Mesenchymal stem cell (in vitro differentiated cells and primary cell): ENCODE measurements at regions not wholly inside any gene's neighbourhood (a gene's known extent, or its start where the extent isn't known, plus 50 kb on each side); places are given as distances from the start of the nearest gene placed in this dataset.

Experiments used
- DNase-seq: peaks from one replicate; pipeline ENCODE4 v3.0.0-alpha.2; 2013
- H2AFZ ChIP-seq: one replicate; pipeline ENCODE4 v1.6.1; 2013; ENCODE audit warnings: low read depth, mild to moderate bottlenecking, control low read depth, inconsistent platforms, low read length, moderate library complexity
- H2AK5ac ChIP-seq: 2 replicates; pipeline ENCODE4 v1.6.1; 2013; ENCODE audit warnings: low read length, moderate library complexity, mild to moderate bottlenecking, inconsistent platforms; ENCODE audit not compliant: severe bottlenecking
- H2BK120ac ChIP-seq: one replicate; pipeline ENCODE4 v1.6.1; 2013; ENCODE audit warnings: low read depth, mild to moderate bottlenecking, inconsistent platforms, low read length, moderate library complexity
- H2BK12ac ChIP-seq, 2 experiments: one replicate each; pipeline ENCODE4 v1.6.1; 2013; ENCODE audit warnings: inconsistent platforms in 2 of 2, low read length in 2 of 2, mild to moderate bottlenecking in 2 of 2, moderate library complexity in 2 of 2, control low read depth in 1 of 2
- H2BK15ac ChIP-seq: one replicate; pipeline ENCODE4 v1.6.1; 2013; ENCODE audit warnings: mild to moderate bottlenecking, low read depth, inconsistent platforms; ENCODE audit not compliant: poor library complexity, severe bottlenecking
- H2BK5ac ChIP-seq: 2 replicates; pipeline ENCODE4 v1.6.1; 2013; ENCODE audit warnings: low read depth, mild to moderate bottlenecking, low read length, control low read depth, inconsistent platforms; ENCODE audit not compliant: poor library complexity, severe bottlenecking
- H3K14ac ChIP-seq, 2 experiments: one replicate each; pipeline ENCODE4 v1.6.1; 2013; ENCODE audit warnings: inconsistent platforms in 2 of 2, low read length in 2 of 2, control low read depth in 1 of 2, mild to moderate bottlenecking in 1 of 2, moderate library complexity in 1 of 2
- H3K18ac ChIP-seq, 2 experiments: one replicate each; pipeline ENCODE4 v1.6.1; 2013; ENCODE audit warnings: inconsistent platforms in 2 of 2, low read length in 2 of 2, control low read depth in 1 of 2, low read depth in 1 of 2, mild to moderate bottlenecking in 1 of 2
- H3K23ac ChIP-seq, 2 experiments: one replicate each; pipeline ENCODE4 v1.6.1; 2013; ENCODE audit warnings: inconsistent platforms in 2 of 2, low read length in 2 of 2, mild to moderate bottlenecking in 2 of 2, moderate library complexity in 2 of 2, control low read depth in 1 of 2
- H3K27ac ChIP-seq: 2 replicates; pipeline ENCODE4 v1.5.1; 2013; ENCODE audit warnings: mild to moderate bottlenecking, moderate library complexity, low read length, control low read depth, inconsistent platforms; ENCODE audit not compliant: poor library complexity, severe bottlenecking
- H3K27me3 ChIP-seq, 2 experiments: 2 replicates each; pipeline versions ENCODE4 v1.6.1 to v1.7.0; 2013; ENCODE audit warnings: low read length in 2 of 2, mild to moderate bottlenecking in 2 of 2, moderate library complexity in 2 of 2, control low read depth in 1 of 2, inconsistent platforms in 1 of 2; ENCODE audit not compliant: control insufficient read depth in 1 of 2, insufficient read depth in 1 of 2
- H3K36me3 ChIP-seq, 2 experiments: 2 replicates each; pipeline versions ENCODE4 v1.6.1 to v1.7.0; 2013; ENCODE audit warnings: low read length in 2 of 2, control low read depth in 1 of 2, inconsistent platforms in 1 of 2, low read depth in 1 of 2, mild to moderate bottlenecking in 1 of 2; ENCODE audit not compliant: insufficient read depth in 2 of 2, control insufficient read depth in 1 of 2
- H3K4ac ChIP-seq, 2 experiments: one replicate each; pipeline ENCODE4 v1.6.1; 2013; ENCODE audit warnings: inconsistent platforms in 2 of 2, low read length in 2 of 2, mild to moderate bottlenecking in 2 of 2, moderate library complexity in 2 of 2, control low read depth in 1 of 2, low read depth in 1 of 2
- H3K4me1 ChIP-seq: 2 replicates; pipeline ENCODE4 v1.6.1; 2013; ENCODE audit warnings: low read depth, low read length, control low read depth; ENCODE audit not compliant: control insufficient read depth, insufficient read depth
- H3K4me2 ChIP-seq: 2 replicates; pipeline ENCODE4 v1.6.1; 2013; ENCODE audit warnings: low read length, mild to moderate bottlenecking, inconsistent platforms; ENCODE audit not compliant: poor library complexity, severe bottlenecking
- H3K4me3 ChIP-seq, 2 experiments: 2 replicates each; pipeline versions ENCODE4 v1.5.1 to v1.7.0; 2013; ENCODE audit warnings: low read length in 2 of 2, mild to moderate bottlenecking in 2 of 2, control low read depth in 1 of 2, low read depth in 1 of 2; ENCODE audit not compliant: insufficient read depth in 1 of 2
- H3K79me1 ChIP-seq: replicated peaks from 2 replicates; pipeline ENCODE4 v1.6.1; 2013; ENCODE audit warnings: mild to moderate bottlenecking, control low read depth, low read length, inconsistent platforms; ENCODE audit not compliant: poor library complexity, severe bottlenecking
- H3K9ac ChIP-seq: 2 replicates; pipeline ENCODE4 v1.7.0; 2013; ENCODE audit warnings: mild to moderate bottlenecking, low read length, moderate library complexity
- H3K9me3 ChIP-seq: 2 replicates; pipeline ENCODE4 v1.7.0; 2013; ENCODE audit warnings: mild to moderate bottlenecking, low read length; ENCODE audit not compliant: control insufficient read depth
- H4K8ac ChIP-seq: one replicate; pipeline ENCODE4 v1.6.1; 2013; ENCODE audit warnings: inconsistent platforms, mild to moderate bottlenecking, low read length, moderate library complexity
- H4K91ac ChIP-seq: one replicate; pipeline ENCODE4 v1.6.1; 2013; ENCODE audit warnings: mild to moderate bottlenecking, low read length, inconsistent platforms
- WGBS: methylation state at CpG from one replicate; pipeline ENCODE4 v1.1.7; 2013; ENCODE audit warnings: mixed read lengths; 5-methylcytosine and 5-hydroxymethylcytosine counted together

DNA sequence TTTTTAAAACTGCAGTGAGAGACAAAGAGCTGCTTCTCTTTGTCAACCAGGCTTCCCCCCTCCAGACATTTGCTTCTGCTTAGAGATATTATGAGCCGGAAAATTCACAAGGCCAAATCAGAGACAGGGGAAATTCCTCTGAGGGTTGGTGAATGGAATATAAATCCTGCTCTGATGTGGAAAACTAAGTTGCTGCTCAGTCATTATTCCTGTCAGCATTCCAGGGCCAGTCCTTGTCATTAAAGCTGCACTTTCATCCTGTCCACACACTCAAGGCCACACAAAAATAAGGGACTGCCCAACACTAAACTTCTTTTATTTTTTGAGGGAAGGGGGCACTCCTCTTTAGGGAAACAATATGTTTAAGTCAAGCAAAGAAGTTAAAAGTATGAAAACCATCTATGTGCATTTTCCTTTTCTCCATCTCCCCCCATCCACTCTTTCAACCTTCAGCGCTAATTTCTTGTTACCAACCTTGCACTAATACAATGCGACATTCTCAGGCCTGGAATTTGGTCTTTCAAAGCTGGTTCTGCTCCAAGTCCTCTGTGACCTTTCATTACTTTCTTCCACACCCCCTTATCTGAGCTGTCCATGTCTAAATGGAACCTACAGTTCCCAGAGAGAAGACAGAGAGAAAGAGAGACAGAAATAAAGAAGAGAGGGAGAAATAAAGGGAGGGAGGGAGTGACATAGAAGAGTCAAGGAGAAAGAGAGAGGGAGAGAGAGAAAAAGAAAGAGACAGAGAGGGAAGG, 118.9 kb upstream of the S1PR3 start:
- Histone ChIP-seq H2BK5ac (no peak overlapping the region), H3K9me3 (peaks cover 2% of the 10 kb centered on the region), H3K4ac (no peak overlapping the region), H2BK15ac (no peak overlapping the region), H3K4me2 (no peak overlapping the region), H3K4me1 (no peaks in the 10 kb centered on the region), H4K91ac (no peak overlapping the region), H2AFZ (no peak overlapping the region), H3K79me1 (no peaks in the 10 kb centered on the region), H3K4me3 (no peak overlapping the region), H3K18ac (peak overlapping the region in 1 of 2 experiments; percentile 14), H3K27me3 (peaks cover 0 to 10% of the 10 kb centered on the region in 2 experiments), H2BK120ac (no peak overlapping the region), H3K27ac (no peak overlapping the region), H3K14ac (no peak overlapping the region), H3K23ac (no peak overlapping the region), H3K9ac (no peak overlapping the region), H2AK5ac (no peak overlapping the region), H2BK12ac (no peak overlapping the region), H4K8ac (no peak overlapping the region), H3K36me3 (no peaks in the 10 kb centered on the region)
- 92% methylated on average over 2 of the region's 3 CpGs for WGBS
- no peak for DNase-seq

DNA sequence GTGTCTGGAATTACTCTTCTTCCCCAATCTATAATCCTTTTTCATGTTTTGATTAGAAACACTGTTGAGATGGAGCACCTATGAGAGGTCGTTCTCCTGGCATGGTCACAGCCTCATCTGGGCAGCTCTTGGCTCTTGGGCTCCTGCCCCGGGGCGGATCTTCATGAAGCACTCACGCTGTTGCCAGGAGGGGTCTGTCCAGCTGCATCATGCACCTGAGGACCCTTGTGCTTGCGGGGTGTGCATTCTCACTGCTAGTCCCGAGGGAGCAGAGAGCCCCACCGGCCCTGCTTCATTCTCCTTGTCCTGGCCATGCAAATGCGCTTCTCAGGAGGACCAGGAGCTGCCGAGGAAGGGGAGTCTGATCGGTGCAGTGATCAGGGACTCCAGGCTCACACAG, 117.6 kb upstream of the S1PR3 start:
- Histone ChIP-seq H2AFZ (no peak overlapping the region), H3K9ac (no peak overlapping the region), H3K27ac (no peak overlapping the region), H2AK5ac (no peak overlapping the region), H2BK15ac (no peak overlapping the region), H4K8ac (no peak overlapping the region), H3K79me1 (no peaks in the 10 kb centered on the region), H3K36me3 (no peaks in the 10 kb centered on the region), H2BK12ac (no peak overlapping the region), H3K18ac (no peak overlapping the region), H3K27me3 (peaks cover 0 to 10% of the 10 kb centered on the region in 2 experiments), H2BK5ac (no peak overlapping the region), H3K14ac (no peak overlapping the region), H4K91ac (no peak overlapping the region), H2BK120ac (no peak overlapping the region), H3K4me3 (no peak overlapping the region), H3K4me2 (no peak overlapping the region), H3K23ac (no peak overlapping the region), H3K4me1 (no peaks in the 10 kb centered on the region), H3K9me3 (peaks cover 2% of the 10 kb centered on the region), H3K4ac (no peak overlapping the region)
- no peak for DNase-seq
- 87% methylated on average over 10 of the region's 10 CpGs for WGBS

GRCh38 chr9:88874391-88874790, 116.9 kb upstream of the S1PR3 start:
- WGBS: 95% methylated on average over 6 of the region's 6 CpGs
- H2BK12ac ChIP-seq: peak overlapping the region in 1 of 2 experiments; percentile 37
- H4K8ac ChIP-seq: no peak overlapping the region
- H3K27me3 ChIP-seq: peaks cover 0 to 10% of the 10 kb centered on the region in 2 experiments
- H2BK120ac ChIP-seq: no peak overlapping the region
- no peak overlapping the region for H3K14ac ChIP-seq
- no peak overlapping the region for H3K23ac ChIP-seq
- no peak overlapping the region for H3K9ac ChIP-seq
- no peaks in the 10 kb centered on the region for H3K79me1 ChIP-seq
- no peak overlapping the region for H2AK5ac ChIP-seq
- DNase-seq: no peak
- H3K18ac ChIP-seq: no peak overlapping the region
- no peaks in the 10 kb centered on the region for H3K4me1 ChIP-seq
- H2BK15ac ChIP-seq: no peak overlapping the region
- no peak overlapping the region for H3K27ac ChIP-seq
- H3K4me2 ChIP-seq: no peak overlapping the region
- H2AFZ ChIP-seq: no peak overlapping the region
- peak overlapping the region in 1 of 2 experiments; percentile 63 for H3K4ac ChIP-seq
- H3K4me3 ChIP-seq: no peak overlapping the region
- no peak overlapping the region for H4K91ac ChIP-seq
- no peaks in the 10 kb centered on the region for H3K9me3 ChIP-seq
- no peaks in the 10 kb centered on the region for H3K36me3 ChIP-seq
- H2BK5ac ChIP-seq: no peak overlapping the region

DNA sequence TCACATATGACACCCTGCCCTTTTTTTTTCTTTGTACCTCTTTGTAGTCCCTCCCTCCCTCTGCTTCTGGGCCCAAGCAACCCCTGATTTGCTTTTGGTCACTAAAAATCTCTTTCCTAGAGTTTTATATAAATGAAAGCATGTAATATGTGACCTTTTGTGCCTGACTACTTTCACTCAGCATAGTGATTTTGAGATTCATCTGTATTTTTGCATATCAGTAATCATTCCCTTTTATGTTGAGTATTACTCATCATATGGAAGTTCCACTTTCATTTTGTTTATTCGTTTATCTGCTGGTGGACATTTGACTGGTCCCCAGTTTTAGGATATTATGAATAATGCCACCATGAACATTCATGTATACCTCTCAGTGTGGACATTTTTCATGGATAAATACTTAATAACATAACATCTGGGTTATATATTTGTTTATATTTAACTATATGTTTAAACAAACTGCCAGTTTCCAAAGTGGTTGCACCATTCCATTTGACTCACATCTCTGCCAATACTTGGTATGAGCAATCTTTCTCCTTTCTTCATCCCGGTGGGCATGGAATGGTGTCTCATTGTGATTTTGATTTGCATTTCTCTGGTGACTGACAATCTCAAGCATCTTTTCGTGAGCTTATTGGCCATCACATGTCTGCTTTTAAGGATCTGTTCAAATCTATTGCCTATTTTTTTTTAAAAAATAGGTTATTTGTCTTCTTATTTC, 115.7 kb upstream of the S1PR3 start:
- Histone ChIP-seq H2BK12ac (no peak overlapping the region), H3K4ac (no peak overlapping the region), H2BK15ac (no peak overlapping the region), H3K79me1 (no peaks in the 10 kb centered on the region), H3K23ac (no peak overlapping the region), H4K91ac (no peak overlapping the region), H3K18ac (no peak overlapping the region), H2BK120ac (no peak overlapping the region), H3K4me1 (peaks cover 2% of the 10 kb centered on the region), H2AFZ (no peak overlapping the region), H3K4me3 (peak overlapping the region in 1 of 2 experiments; percentile 14), H3K27ac (no peak overlapping the region), H2BK5ac (no peak overlapping the region), H3K14ac (no peak overlapping the region), H3K27me3 (peaks cover 0 to 10% of the 10 kb centered on the region in 2 experiments), H2AK5ac (no peak overlapping the region), H3K4me2 (no peak overlapping the region), H3K9me3 (no peaks in the 10 kb centered on the region), H4K8ac (no peak overlapping the region), H3K9ac (no peak overlapping the region), H3K36me3 (no peaks in the 10 kb centered on the region)
- WGBS: 100% methylated on average over 1 of the region's 3 CpGs
- no peak for DNase-seq
